H9 (cell line): ENCODE measurements at regions not wholly inside any gene's neighbourhood (a gene's known extent, or its start where the extent isn't known, plus 50 kb on each side); places are given as distances from the start of the nearest gene placed in this dataset.

Source experiments
- DNase-seq: peaks from one replicate; pipeline ENCODE4 v3.0.0-alpha.2; 2017
- H2AFZ ChIP-seq: one replicate; pipeline ENCODE4 v1.6.1; 2013; ENCODE audit warnings: mild to moderate bottlenecking, low read length, control low read depth, moderate library complexity
- H2AK5ac ChIP-seq: 2 replicates; pipeline ENCODE4 v1.6.1; 2013; ENCODE audit warnings: low read length, control low read depth, mixed read lengths; ENCODE audit not compliant: insufficient read length
- H2BK120ac ChIP-seq: one replicate; pipeline ENCODE4 v1.6.1; 2013; ENCODE audit warnings: low read depth, mild to moderate bottlenecking, low read length, control low read depth, inconsistent platforms; ENCODE audit not compliant: poor library complexity, severe bottlenecking
- H2BK12ac ChIP-seq: 2 replicates; pipeline ENCODE4 v1.6.1; 2013; ENCODE audit warnings: low read length, control low read depth, mixed read lengths, low read depth; ENCODE audit not compliant: insufficient read length
- H2BK15ac ChIP-seq: 2 replicates; pipeline ENCODE4 v1.6.1; 2013; ENCODE audit warnings: low read depth, low read length, control low read depth
- H2BK20ac ChIP-seq: one replicate; pipeline ENCODE4 v1.6.1; 2013; ENCODE audit warnings: low read depth, mild to moderate bottlenecking, low read length, control low read depth, inconsistent platforms; ENCODE audit not compliant: poor library complexity, severe bottlenecking
- H2BK5ac ChIP-seq: 2 replicates; pipeline ENCODE4 v1.6.1; 2013; ENCODE audit warnings: low read length, control low read depth, mixed read lengths; ENCODE audit not compliant: insufficient read length
- H3K14ac ChIP-seq: 2 replicates; pipeline ENCODE4 v1.6.1; 2013; ENCODE audit warnings: low read length, control low read depth; ENCODE audit not compliant: insufficient read depth
- H3K18ac ChIP-seq: 2 replicates; pipeline ENCODE4 v1.6.1; 2013; ENCODE audit warnings: low read depth, mild to moderate bottlenecking, mixed read lengths, low read length, control low read depth; ENCODE audit not compliant: insufficient read length
- H3K23ac ChIP-seq: 2 replicates; pipeline ENCODE4 v1.6.1; 2013; ENCODE audit warnings: low read length, control low read depth, mixed read lengths, low read depth; ENCODE audit not compliant: insufficient read length
- H3K23me2 ChIP-seq: 2 replicates; pipeline ENCODE4 v1.6.1; 2013; ENCODE audit warnings: low read depth, mild to moderate bottlenecking, mixed read lengths, low read length, control low read depth; ENCODE audit not compliant: insufficient read length, poor library complexity, severe bottlenecking
- H3K27ac ChIP-seq: 2 replicates; pipeline ENCODE4 v1.5.1; 2013; ENCODE audit warnings: low read length, control low read depth, mixed read lengths, low read depth; ENCODE audit not compliant: insufficient read length
- H3K27me3 ChIP-seq: 2 replicates; pipeline ENCODE4 v1.6.1; 2013; ENCODE audit warnings: low read length, control low read depth, inconsistent platforms; ENCODE audit not compliant: insufficient read depth
- H3K4ac ChIP-seq: 2 replicates; pipeline ENCODE4 v1.6.1; 2013; ENCODE audit warnings: low read depth, mild to moderate bottlenecking, control low read depth, inconsistent platforms, low read length, moderate library complexity
- H3K4me1 ChIP-seq: 2 replicates; pipeline ENCODE4 v1.6.1; 2013; ENCODE audit warnings: low read length, control low read depth, inconsistent platforms; ENCODE audit not compliant: insufficient read depth
- H3K4me2 ChIP-seq: 2 replicates; pipeline ENCODE4 v1.6.1; 2013; ENCODE audit warnings: low read length, control low read depth, mixed read lengths; ENCODE audit not compliant: insufficient read length, insufficient read depth
- H3K56ac ChIP-seq: 2 replicates; pipeline ENCODE4 v1.6.1; 2013; ENCODE audit warnings: low read depth, mild to moderate bottlenecking, mixed read lengths, low read length, control low read depth; ENCODE audit not compliant: insufficient read length
- H3K79me1 ChIP-seq: 2 replicates; pipeline ENCODE4 v1.6.1; 2013; ENCODE audit warnings: low read depth, mild to moderate bottlenecking, moderate library complexity, low read length, control low read depth, inconsistent platforms; ENCODE audit not compliant: insufficient read depth, poor library complexity, severe bottlenecking
- H3K79me2 ChIP-seq: 2 replicates; pipeline ENCODE4 v1.6.1; 2013; ENCODE audit warnings: low read length, control low read depth, inconsistent platforms; ENCODE audit not compliant: insufficient read depth
- H3K9ac ChIP-seq: 2 replicates; pipeline ENCODE4 v1.6.1; 2013; ENCODE audit warnings: low read length, control low read depth, mixed read lengths; ENCODE audit not compliant: insufficient read length; ENCODE audit errors: extremely low read depth
- H3K9me3 ChIP-seq: one replicate; pipeline ENCODE4 v1.6.1; 2013; ENCODE audit warnings: low read depth, low read length, inconsistent platforms; ENCODE audit not compliant: control insufficient read depth
- H3T11ph ChIP-seq: one replicate; pipeline ENCODE4 v1.6.1; 2013; ENCODE audit warnings: mild to moderate bottlenecking, low read length, control low read depth, inconsistent platforms
- H4K20me1 ChIP-seq: one replicate; pipeline ENCODE4 v1.6.1; 2013; ENCODE audit not compliant: control insufficient read depth, insufficient read length, insufficient read depth
- H4K5ac ChIP-seq: 2 replicates; pipeline ENCODE4 v1.6.1; 2013; ENCODE audit warnings: low read depth, mild to moderate bottlenecking, mixed read lengths, low read length, control low read depth; ENCODE audit not compliant: insufficient read length
- H4K8ac ChIP-seq: replicated peaks from 2 replicates; pipeline ENCODE4 v1.6.1; 2013; ENCODE audit warnings: low read length, control low read depth, mixed read lengths, low read depth; ENCODE audit not compliant: insufficient read length
- H4K91ac ChIP-seq: 2 replicates; pipeline ENCODE4 v1.6.1; 2013; ENCODE audit warnings: low read depth, mild to moderate bottlenecking, moderate library complexity, mixed read lengths, low read length, control low read depth; ENCODE audit not compliant: insufficient read length
- H3K27ac Mint-ChIP-seq, 3 experiments: 2 replicates in 2 of 3; 3 replicates in 1 of 3; pipeline ENCODE4 v1.8.0; 2020 to 2021; ENCODE audit warnings: mixed read lengths in 3 of 3, mild to moderate bottlenecking in 1 of 3, moderate library complexity in 1 of 3
- H3K27me3 Mint-ChIP-seq: 2 replicates; pipeline ENCODE4 v1.8.0; 2021; ENCODE audit warnings: low read depth, mild to moderate bottlenecking, moderate library complexity, mixed read lengths
- H3K36me3 Mint-ChIP-seq, 3 experiments: 2 replicates in 2 of 3; 3 replicates in 1 of 3; pipeline ENCODE4 v1.8.0; 2020 to 2021; ENCODE audit warnings: low read depth in 3 of 3, mixed read lengths in 3 of 3; ENCODE audit not compliant: insufficient read depth in 1 of 3
- H3K4me1 Mint-ChIP-seq, 2 experiments: 2 replicates each; pipeline ENCODE4 v1.8.0; 2020; ENCODE audit warnings: mixed read lengths in 2 of 2
- H3K4me3 Mint-ChIP-seq, 2 experiments: 2 replicates in 1 of 2; 3 replicates in 1 of 2; pipeline ENCODE4 v1.8.0; 2020 to 2021; ENCODE audit warnings: mild to moderate bottlenecking in 2 of 2, mixed read lengths in 2 of 2, moderate library complexity in 1 of 2
- H3K9me3 Mint-ChIP-seq, 2 experiments: 2 replicates in 1 of 2; 3 replicates in 1 of 2; pipeline ENCODE4 v1.8.0; 2020; ENCODE audit warnings: mild to moderate bottlenecking in 2 of 2, mixed read lengths in 2 of 2, moderate library complexity in 1 of 2
- CTCF ChIP-seq: fragments of 200-600 bp; sonication (generic); conservative IDR thresholded peaks from 3 replicates; pipeline ENCODE4 v1.8.0; 2021; ENCODE audit warnings: antibody characterized with exemption, mild to moderate bottlenecking
- WGBS: extraction: QIAGEN DNeasy Blood & Tissue Kit; methylation state at CpG from one replicate; pipeline ENCODE4 v1.1.7; 2013; ENCODE audit warnings: missing lambda C conversion rate, low lambda C conversion rate, mixed read lengths; ENCODE audit not compliant: insufficient read length; ENCODE audit errors: extremely low coverage; 5-methylcytosine and 5-hydroxymethylcytosine counted together

DNA sequence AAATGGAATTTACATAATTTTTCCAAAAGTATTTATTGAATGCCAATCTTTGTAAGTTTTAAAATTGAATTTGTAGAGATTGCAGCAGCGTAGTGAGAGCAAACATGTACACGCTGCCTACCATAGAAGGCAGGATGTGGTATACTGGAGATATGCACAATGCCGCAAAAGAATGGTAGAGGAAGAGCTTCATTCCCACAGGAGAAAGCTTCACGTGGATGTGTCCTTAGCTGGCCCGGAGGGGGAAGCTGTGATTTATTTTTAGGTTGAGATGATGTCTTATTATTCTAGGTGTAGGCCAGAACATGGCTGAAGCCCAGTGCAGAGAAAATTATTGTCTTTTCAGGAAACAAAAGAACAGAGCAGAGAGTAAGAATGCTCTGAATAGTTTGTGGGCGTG, 743.3 kb upstream of the BCHE start:
- Histone ChIP-seq H3K9ac (no peak overlapping the region), H2AK5ac (no peak overlapping the region), H4K91ac (no peak overlapping the region), H3K18ac (no peak overlapping the region), H2AFZ (no peak overlapping the region), H2BK5ac (no peak overlapping the region), H3K23me2 (no peaks in the 10 kb centered on the region), H3K27me3 (no peaks in the 10 kb centered on the region), H4K20me1 (no peaks in the 10 kb centered on the region), H4K8ac (no peak overlapping the region), H2BK20ac (no peak overlapping the region), H3K27ac (no peak overlapping the region), H3K23ac (no peak overlapping the region), H2BK15ac (no peak overlapping the region), H3K14ac (no peak overlapping the region), H3T11ph (no peak overlapping the region), H3K4ac (no peak overlapping the region), H3K56ac (no peak overlapping the region), H4K5ac (no peak overlapping the region), H3K79me1 (no peaks in the 10 kb centered on the region), H3K9me3 (no peaks in the 10 kb centered on the region), H3K4me1 (no peaks in the 10 kb centered on the region), H3K4me2 (no peak overlapping the region), H2BK120ac (no peak overlapping the region), H3K79me2 (no peaks in the 10 kb centered on the region), H2BK12ac (no peak overlapping the region)
- H3K27me3 Mint-ChIP-seq, result no peaks in the 10 kb centered on the region
- peaks cover 0 to 14% (median 0%) of the 10 kb centered on the region in 3 experiments; a peak in 1 of 7 replicates for H3K36me3 Mint-ChIP-seq
- WGBS, result no CpG with 5 or more reads among the region's 6 CpGs
- H3K9me3 Mint-ChIP-seq, result peaks cover 4 to 10% of the 10 kb centered on the region in 2 experiments; a peak in 3 of 5 replicates
- no peak overlapping the region for H3K4me3 Mint-ChIP-seq
- DNase-seq, result no peak
- TF ChIP-seq CTCF, result no peak
- no peaks in the 10 kb centered on the region for H3K4me1 Mint-ChIP-seq
- peak overlapping the region in 1 of 3 experiments; percentile 34; a peak in 1 of 7 replicates for H3K27ac Mint-ChIP-seq
